GM19351 (cell line): ENCODE measurements at regions not wholly inside any gene's neighbourhood (a gene's known extent, or its start where the extent isn't known, plus 50 kb on each side); places are given as distances from the start of the nearest gene placed in this dataset.
A peak's percentile ranks its signal among the peaks of the same experiment; 100 is the strongest.

Experiments
- ATAC-seq: cut with Tn5 transposase; IDR thresholded peaks from one replicate; pipeline ENCODE4 v1.9.1; 2021; ENCODE audit warnings: mild to moderate bottlenecking, moderate library complexity; ENCODE audit not compliant: unreplicated experiment

DNA sequence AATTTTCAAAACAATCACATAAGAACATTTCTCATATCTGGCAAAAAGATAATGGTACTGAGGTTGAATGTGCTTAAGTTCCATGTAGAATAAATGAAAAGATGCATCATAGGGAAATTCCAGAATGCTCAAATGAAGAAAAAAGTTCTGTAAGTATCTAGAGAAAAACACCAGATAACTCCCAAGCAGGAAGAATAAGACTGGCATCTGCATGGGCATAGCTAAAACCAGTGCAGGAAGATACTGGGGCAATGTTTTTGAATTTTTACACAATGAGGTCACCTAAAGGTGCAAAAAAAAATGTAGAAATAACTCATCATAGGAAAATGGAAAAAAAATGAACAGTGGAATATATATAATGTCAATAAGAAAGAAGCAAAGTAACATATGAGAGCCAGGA is 275.2 kb downstream of the BAMBI start:
- ATAC-seq: no peak

GRCh38 chr10:28954211-28954610 is 276.9 kb downstream of the BAMBI start:
- no peak for ATAC-seq

GRCh38 chr10:28958468-28958867 is 281.1 kb downstream of the BAMBI start:
- no peak for ATAC-seq

- no peak for ATAC-seq
Observed at GRCh38 chr10:28959850-28960501, 282.7 kb downstream of the BAMBI start.

DNA sequence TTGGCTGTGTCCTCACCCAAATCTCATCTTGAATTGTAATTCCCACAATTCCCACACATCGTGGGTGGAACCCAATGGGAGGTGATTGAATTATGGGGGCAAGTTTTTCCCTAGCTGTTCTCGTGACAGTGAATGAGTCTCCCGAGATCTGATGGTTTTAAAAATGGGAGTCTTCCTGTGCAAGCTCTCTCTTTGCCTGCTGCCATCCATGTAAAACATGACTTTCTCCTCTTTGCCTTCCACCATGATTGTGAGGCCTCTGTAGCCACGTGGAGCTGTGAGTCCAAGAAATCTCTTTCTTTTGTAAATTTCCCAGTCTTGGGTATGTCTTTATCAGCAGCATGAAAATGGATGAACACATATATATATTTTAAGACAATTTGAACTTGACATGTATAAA is 285.4 kb downstream of the BAMBI start:
- no peak for ATAC-seq

- ATAC-seq: no peak
Observed at GRCh38 chr10:28963539-28964221, 286.4 kb downstream of the BAMBI start.

DNA sequence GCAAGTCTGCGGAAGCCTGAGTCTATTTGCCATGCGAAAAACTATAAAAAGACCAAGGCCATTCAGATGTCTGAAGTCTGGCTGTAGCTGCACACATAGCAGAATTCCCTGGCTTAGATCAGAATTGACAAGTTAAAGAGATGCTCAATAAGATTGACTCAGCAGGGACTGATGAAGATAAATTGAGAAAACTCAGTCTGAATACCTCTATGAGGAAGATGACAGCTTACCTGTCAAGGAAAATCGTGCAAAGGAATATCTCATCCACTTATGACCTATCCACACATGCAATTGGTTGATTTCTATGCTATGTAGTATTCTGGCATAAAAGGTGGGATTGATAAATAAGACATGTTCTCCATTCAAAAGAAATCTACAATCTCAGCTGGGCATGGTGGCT is 288.6 kb downstream of the BAMBI start:
- no peak for ATAC-seq

DNA sequence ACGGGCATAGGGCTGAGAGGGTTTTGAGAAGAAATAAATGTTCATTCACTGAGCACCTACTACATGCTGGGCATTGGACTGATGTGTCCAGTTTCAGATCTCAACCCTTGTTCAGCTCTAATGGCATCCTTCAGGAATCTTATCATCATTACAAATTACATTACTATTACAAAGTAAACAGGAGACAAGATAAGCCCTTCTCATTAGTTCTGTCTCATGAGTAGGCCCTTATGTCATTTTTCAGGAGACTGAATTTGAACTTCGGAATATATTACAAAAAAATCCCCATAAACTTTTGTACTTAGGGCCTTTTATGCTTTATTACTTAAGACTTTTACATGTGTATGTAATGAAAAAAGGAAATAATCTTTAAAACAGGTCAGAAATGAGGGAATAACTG is 289.7 kb downstream of the BAMBI start:
- ATAC-seq: no peak

DNA sequence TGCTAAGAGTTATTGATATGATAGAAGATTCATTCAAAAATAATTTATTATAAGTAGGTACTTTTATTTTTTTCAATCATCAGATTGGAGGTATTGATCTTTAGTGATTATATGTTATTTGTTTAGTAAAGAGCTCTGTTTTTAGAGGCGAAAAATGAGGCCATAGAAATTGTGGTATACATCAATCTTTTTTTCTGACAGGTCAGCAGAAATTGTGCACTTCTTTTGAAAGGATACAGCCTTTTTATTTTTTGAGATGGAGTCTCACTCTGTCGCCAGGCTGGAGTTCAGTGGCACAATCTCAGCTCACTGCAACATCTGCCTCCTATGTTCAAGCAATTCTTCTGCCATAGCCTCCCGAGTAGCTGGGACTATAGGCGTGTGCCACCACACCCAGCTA is 292.1 kb downstream of the BAMBI start:
- no peak for ATAC-seq

- ATAC-seq: no peak
Observed at GRCh38 chr10:28970231-28970630, 292.9 kb downstream of the BAMBI start.

- no peak for ATAC-seq
Observed at GRCh38 chr10:28971255-28971654, 293.9 kb downstream of the BAMBI start.

GRCh38 chr10:28971764-28972163 is 294.4 kb downstream of the BAMBI start:
- ATAC-seq: no peak

DNA sequence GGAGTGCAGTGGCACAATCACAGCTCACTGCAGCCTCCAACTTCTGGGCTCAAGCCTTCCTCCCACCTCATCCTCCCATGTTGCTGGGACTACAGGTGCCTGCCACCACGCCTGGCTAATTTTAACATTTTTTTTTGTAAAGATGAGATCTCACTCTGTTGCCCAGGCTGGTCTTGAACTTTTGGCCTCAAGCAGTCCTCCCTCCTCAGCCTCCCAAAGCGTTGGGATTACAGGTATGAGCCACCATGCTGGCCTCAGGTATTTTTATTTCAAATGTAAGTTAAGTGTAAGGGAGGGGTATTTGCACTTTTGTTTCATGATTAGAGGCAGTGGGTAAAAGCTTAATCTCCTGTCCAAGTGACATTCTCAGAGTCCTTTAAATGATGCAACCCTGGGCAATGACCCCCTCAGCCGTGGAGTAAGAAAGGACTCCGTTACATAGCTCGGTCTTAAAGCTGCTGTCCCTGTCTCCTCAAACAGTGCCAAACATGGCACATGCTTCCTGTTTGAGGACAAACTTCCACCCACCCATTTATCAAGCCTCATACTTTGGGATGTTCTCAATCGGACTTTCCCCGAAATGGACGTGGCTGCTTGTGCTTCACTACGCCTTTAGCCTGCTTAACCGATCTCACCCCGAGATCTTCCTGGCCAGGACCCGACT is 296.1 kb downstream of the BAMBI start:
- no peak for ATAC-seq

GRCh38 chr10:28975891-28976531 is 298.7 kb downstream of the BAMBI start:
- no peak for ATAC-seq

DNA sequence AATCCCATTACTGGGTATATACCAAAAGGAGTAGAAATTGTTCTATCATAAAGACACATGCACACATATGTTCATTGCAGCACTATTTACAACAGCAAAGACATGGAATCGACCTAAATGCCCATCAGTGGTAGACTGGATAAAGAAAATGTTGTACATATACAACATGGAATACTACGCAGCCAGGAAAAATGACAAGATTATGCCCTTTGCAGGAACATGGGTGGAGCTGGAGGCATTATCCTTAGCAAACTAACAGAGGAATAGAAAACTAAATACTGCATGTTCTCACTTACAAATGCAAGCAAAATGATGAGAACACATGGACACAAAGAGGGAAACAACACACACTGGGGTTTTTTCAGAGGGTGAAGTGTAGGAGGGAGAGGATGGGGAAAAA is 300.2 kb downstream of the BAMBI start:
- ATAC-seq: no peak

DNA sequence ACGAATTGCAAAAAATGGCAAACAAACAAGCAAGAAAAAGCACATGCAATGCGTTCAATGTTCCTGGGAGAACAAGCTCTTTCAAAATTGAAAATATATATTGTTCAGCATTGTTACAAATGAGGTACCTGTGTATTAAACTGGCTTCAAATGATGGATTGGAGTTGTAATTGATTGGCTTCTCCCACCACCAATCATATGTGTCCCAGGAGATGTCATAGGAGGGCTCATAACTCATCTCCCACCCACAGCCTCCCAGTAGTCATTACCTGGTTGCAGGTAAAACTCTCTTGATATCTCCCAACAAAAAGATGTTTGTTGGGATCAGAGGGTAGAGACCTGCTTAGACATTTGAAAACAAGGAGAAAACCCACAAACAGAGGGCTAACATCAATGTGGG is 302.9 kb downstream of the BAMBI start:
- no peak for ATAC-seq

DNA sequence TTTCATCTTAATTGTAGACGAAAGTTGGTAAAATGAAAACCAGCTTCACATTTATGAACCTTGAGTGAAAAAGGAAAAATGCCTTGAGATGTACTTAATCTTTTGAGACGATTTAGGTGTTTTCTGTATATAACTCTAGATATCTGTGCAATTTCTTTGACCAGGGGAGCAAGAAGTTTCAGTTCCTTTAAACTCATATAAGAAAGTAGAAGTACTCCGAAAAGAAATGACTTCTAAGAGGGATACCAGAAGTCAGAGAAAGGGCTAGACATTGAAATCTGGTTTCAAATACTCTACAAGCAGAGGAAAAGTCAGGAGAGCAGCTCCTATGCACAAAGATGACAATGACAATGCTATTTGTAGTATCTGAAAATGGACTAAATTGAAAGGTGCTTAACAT is 303.7 kb downstream of the BAMBI start:
- ATAC-seq: peak; percentile 62

- ATAC-seq: no peak
Observed at GRCh38 chr10:28982974-28983373, 305.7 kb downstream of the BAMBI start.

GRCh38 chr10:28983799-28984198 is 305.1 kb upstream of the LYZL1 start:
- no peak for ATAC-seq

GRCh38 chr10:28984431-28984830 is 304.4 kb upstream of the LYZL1 start:
- ATAC-seq: peak; percentile 79

GRCh38 chr10:28985137-28985885 is 303.6 kb upstream of the LYZL1 start:
- ATAC-seq: no peak
